RWPE2 (cell line): ENCODE measurements at regions not wholly inside any gene's neighbourhood (a gene's known extent, or its start where the extent isn't known, plus 50 kb on each side); places are given as distances from the start of the nearest gene placed in this dataset.
"Not testable (repeated sequence)": the region's sequence is repeated elsewhere in the genome, so short reads cannot be mapped to it uniquely, and the experiment has no call there.

ENCODE experiments used
- ATAC-seq: fragments of 200-7000 bp; cut with Tn5 transposase; 3 replicates; pipeline ENCODE4 v1.9.1; 2021; ENCODE audit warnings: low read depth
- DNase-seq: peaks from one replicate; pipeline ENCODE4 v3.0.0-alpha.2; 2020; ENCODE audit warnings: low spot score
- H3K27ac ChIP-seq: fragments of 450-650 bp; 2 replicates; pipeline ENCODE4 v1.5.1; 2017; ENCODE audit warnings: mild to moderate bottlenecking; ENCODE audit not compliant: poor library complexity, severe bottlenecking
- H3K27me3 ChIP-seq: fragments of 250-450 bp; sonication (Bioruptor Pico); 2 replicates; pipeline ENCODE4 v1.5.1; 2021; ENCODE audit warnings: mild to moderate bottlenecking, moderate library complexity; ENCODE audit not compliant: insufficient read depth, poor library complexity, severe bottlenecking
- H3K36me3 ChIP-seq: fragments of 250-450 bp; sonication (Bioruptor Pico); 2 replicates; pipeline ENCODE4 v1.5.1; 2020; ENCODE audit warnings: low read depth, mild to moderate bottlenecking, moderate library complexity
- H3K4me1 ChIP-seq: fragments of 250-450 bp; sonication (Bioruptor Pico); 2 replicates; pipeline ENCODE4 v1.5.1; 2021; ENCODE audit warnings: mild to moderate bottlenecking, moderate library complexity; ENCODE audit not compliant: insufficient read depth, poor library complexity, severe bottlenecking
- H3K4me3 ChIP-seq: fragments of 250-450 bp; sonication (Bioruptor Pico); 2 replicates; pipeline ENCODE4 v1.5.1; 2021; ENCODE audit warnings: mild to moderate bottlenecking, moderate library complexity; ENCODE audit not compliant: severe bottlenecking
- H3K9me3 ChIP-seq: fragments of 250-450 bp; sonication (Bioruptor Pico); 2 replicates; pipeline ENCODE4 v1.5.1; 2021; ENCODE audit warnings: mild to moderate bottlenecking, moderate library complexity; ENCODE audit not compliant: severe bottlenecking
- CTCF ChIP-seq: fragments of 450-650 bp; IDR thresholded peaks from one replicate; pipeline ENCODE4 v1.5.1; 2017; ENCODE audit warnings: mild to moderate bottlenecking, moderate library complexity; ENCODE audit not compliant: poor library complexity, severe bottlenecking

GRCh38 chr6:3963426-3963825 is 114.3 kb downstream of the FAM50B start:
- H3K9me3 ChIP-seq = no peaks in the 10 kb centered on the region
- no peak for TF ChIP-seq CTCF
- no peak for ATAC-seq
- H3K4me1 ChIP-seq = peaks cover 3% of the 10 kb centered on the region
- no peak overlapping the region for H3K4me3 ChIP-seq
- H3K36me3 ChIP-seq = no peaks in the 10 kb centered on the region
- no peaks in the 10 kb centered on the region for H3K27me3 ChIP-seq
- DNase-seq = no peak
- no peak overlapping the region for H3K27ac ChIP-seq

- Histone ChIP-seq H3K36me3 (no peaks in the 10 kb centered on the region), H3K4me1 (peaks cover 3% of the 10 kb centered on the region), H3K4me3 (no peak overlapping the region), H3K27ac (no peak overlapping the region), H3K27me3 (no peaks in the 10 kb centered on the region), H3K9me3 (no peaks in the 10 kb centered on the region)
- no peak for TF ChIP-seq CTCF
- ATAC-seq = no peak
- DNase-seq = no peak
Observed at GRCh38 chr6:3965071-3965718, 113.7 kb downstream of the FAM217A start.

- Histone ChIP-seq H3K9me3 (no peaks in the 10 kb centered on the region), H3K27ac (no peak overlapping the region), H3K4me1 (no peaks in the 10 kb centered on the region), H3K4me3 (no peak overlapping the region), H3K36me3 (no peaks in the 10 kb centered on the region), H3K27me3 (no peaks in the 10 kb centered on the region)
- DNase-seq (no peak), ATAC-seq (no peak)
- TF ChIP-seq CTCF = no peak
Observed at GRCh38 chr6:3966426-3966825, 112.5 kb downstream of the FAM217A start.

GRCh38 chr6:3970097-3970496 is 108.8 kb downstream of the FAM217A start:
- TF ChIP-seq CTCF = no peak
- Histone ChIP-seq H3K4me3 (no peak overlapping the region), H3K9me3 (no peaks in the 10 kb centered on the region), H3K4me1 (no peaks in the 10 kb centered on the region), H3K36me3 (no peaks in the 10 kb centered on the region), H3K27me3 (no peaks in the 10 kb centered on the region), H3K27ac (no peak overlapping the region)
- ATAC-seq (no peak), DNase-seq (no peak)

GRCh38 chr6:3973152-3973551 is 105.8 kb downstream of the FAM217A start:
- not testable (repeated sequence) for H3K27ac ChIP-seq, DNase-seq, H3K9me3 ChIP-seq, H3K4me1 ChIP-seq, H3K4me3 ChIP-seq, ATAC-seq, H3K36me3 ChIP-seq, H3K27me3 ChIP-seq
